PC-3 (cell line): ENCODE measurements at regions not wholly inside any gene's neighbourhood (a gene's known extent, or its start where the extent isn't known, plus 50 kb on each side); places are given as distances from the start of the nearest gene placed in this dataset.

Source experiments
- CTCF ChIP-seq: fragments of 300-600 bp; sonication (generic); conservative IDR thresholded peaks from 2 replicates; pipeline ENCODE4 v1.5.1; 2017; ENCODE audit warnings: antibody characterized with exemption, low read depth, mild to moderate bottlenecking, low read length
- EZH2 ChIP-seq: fragments of 300-600 bp; sonication (generic); IDR thresholded peaks from one replicate; pipeline ENCODE4 v1.6.1; 2017; ENCODE audit warnings: antibody characterized with exemption, mild to moderate bottlenecking, low read length; ENCODE audit not compliant: unreplicated experiment
- EZH2phosphoT487 ChIP-seq: fragments of 300-600 bp; sonication (generic); IDR thresholded peaks from 2 replicates; pipeline ENCODE4 v1.6.1; 2018; ENCODE audit warnings: mild to moderate bottlenecking, antibody characterized with exemption, low read length, borderline replicate concordance

GRCh38 chr2:234435836-234436481 lies 60.9 kb downstream of the ARL4C start:
- no peak for TF ChIP-seq CTCF
- no peak for TF ChIP-seq EZH2phosphoT487
- TF ChIP-seq EZH2, result no peak
